GM18873 (cell line): ENCODE measurements at regions not wholly inside any gene's neighbourhood (a gene's known extent, or its start where the extent isn't known, plus 50 kb on each side); places are given as distances from the start of the nearest gene placed in this dataset.

Experiments used
- ATAC-seq: cut with Tn5 transposase; IDR thresholded peaks from one replicate; pipeline ENCODE4 v1.9.1; 2021; ENCODE audit warnings: mild to moderate bottlenecking, moderate library complexity, moderate number of reproducible peaks; ENCODE audit not compliant: unreplicated experiment, low FRiP score

DNA sequence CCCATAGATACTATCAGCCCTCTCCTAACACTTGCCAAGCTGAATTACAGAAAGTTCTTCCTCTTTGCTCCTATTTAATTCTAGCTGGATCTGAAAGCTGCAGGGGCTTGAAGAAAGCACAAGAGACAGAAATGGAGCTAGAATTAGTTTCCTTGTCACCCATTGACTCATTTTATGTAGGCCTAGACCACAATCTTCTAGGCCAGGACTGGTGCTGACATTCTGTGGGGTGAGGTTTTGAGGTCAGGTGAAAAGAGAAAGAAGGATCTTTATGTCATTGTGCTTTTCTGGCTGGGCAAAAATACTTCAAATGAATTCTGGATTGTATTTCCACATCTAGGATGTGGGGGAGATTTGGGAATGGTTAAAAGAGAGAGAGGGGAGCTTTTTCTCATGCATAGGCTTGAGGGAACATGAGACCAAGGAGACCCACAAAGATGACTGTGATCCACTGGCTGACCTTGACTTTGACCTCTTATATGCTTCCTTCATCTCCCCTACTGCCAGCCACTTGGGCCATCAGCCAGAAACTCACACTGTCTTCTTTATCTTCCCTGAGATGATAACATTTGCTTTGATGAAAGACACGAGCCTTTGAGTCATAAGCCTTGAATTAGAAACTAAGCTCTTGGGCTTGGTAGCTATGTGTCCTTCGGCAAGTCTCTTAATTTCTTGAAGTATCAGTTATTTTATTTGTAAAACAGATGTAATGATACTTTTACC, 274.9 kb upstream of the CADM1 start:
- no peak for ATAC-seq

GRCh38 chr11:115776916-115777315, 272.7 kb upstream of the CADM1 start:
- no peak for ATAC-seq

GRCh38 chr11:115775846-115776245, 271.6 kb upstream of the CADM1 start:
- no peak for ATAC-seq

DNA sequence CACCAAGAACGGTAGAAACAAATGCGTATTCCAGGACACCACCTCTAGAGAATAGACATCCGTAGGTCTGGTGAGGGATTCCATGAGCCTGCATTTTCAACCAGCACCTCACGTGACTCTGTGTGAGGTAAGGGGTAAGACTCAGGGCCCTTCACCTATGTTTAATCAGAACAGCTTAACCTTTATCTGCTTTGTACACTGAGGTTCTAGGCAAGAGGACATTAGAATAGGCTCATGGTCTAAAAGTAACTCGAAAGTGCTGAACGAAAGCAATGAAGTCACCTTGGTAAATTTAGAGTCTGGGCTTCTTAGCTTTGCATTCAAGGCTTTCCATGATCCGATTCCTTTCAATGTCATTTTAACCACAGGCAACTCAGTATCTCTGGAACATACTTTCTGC, 270.5 kb upstream of the CADM1 start:
- no peak for ATAC-seq

GRCh38 chr11:115769891-115770290, 265.7 kb upstream of the CADM1 start:
- ATAC-seq, result no peak

DNA sequence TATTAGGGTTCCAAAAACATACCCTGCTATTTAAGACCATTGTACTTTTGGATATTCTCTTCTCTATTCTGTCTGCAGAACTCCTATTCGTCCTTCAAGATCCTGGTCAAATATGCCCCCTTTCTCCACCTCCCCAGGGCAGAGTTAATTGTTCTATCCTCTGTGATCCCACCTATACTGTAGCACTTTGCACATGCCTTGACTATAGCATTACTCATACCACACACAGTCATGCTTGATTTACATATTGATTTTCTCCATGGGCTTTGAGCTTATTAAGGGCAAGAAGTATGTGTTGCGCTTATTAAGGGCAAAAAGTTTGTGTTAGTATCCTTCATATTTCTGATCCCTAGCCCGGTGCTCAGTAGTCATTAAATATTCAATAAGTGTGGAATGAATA, 263.7 kb upstream of the CADM1 start:
- no peak for ATAC-seq

DNA sequence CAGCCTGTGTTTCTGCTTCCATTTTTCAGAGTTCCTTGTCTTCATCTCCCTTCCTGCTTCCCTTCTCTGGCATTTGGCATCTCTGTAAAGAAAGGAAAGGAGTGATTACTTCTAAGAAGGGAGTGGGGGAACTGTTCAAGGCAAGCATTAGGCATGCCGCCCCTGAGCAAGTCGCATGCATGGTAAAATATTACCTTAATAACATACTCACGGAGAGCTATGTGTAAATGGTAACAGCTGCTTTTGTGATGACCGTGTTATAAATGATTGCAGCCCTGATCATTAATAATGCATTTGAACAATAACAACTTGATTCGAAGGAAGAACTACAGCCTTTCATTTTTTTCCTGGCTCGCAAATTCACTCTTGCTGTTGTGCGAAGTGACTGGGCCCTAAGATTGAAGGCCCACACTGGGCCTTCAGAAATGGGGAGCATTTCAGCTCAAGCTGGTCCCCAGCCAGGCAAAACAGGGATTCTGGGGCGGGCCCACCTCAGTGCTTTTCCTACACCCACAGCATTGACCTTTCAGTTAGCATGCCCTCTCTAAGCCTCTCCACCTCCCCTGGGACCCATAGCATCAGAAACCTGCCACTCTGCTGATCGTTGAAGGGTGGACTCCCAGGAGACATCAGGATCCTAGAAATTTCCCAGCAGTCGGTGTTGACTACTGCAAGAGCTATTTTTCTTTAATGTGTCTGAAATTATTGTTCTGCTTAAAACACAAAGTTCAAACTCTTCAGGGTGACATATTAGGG, 263.0 kb upstream of the CADM1 start:
- ATAC-seq, result no peak

DNA sequence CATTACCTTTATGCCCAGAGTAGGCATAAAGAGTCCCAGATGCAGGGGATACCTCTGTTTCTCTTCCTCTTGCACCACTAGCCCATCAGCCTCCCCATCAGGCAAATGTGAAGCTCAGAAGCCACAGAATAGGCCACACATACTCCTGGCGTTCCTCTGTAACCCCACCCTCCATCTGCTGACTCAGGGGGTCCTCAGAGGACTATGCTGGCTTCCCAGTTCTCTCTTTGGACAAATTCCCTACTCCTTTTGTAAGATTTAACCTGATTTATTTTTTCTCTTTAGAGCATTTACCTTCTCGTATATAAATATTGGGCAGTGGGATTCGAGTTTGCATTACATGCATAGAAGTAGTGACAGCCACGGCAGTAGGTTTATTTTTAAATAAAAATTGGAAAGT, 262.3 kb upstream of the CADM1 start:
- ATAC-seq, result no peak

DNA sequence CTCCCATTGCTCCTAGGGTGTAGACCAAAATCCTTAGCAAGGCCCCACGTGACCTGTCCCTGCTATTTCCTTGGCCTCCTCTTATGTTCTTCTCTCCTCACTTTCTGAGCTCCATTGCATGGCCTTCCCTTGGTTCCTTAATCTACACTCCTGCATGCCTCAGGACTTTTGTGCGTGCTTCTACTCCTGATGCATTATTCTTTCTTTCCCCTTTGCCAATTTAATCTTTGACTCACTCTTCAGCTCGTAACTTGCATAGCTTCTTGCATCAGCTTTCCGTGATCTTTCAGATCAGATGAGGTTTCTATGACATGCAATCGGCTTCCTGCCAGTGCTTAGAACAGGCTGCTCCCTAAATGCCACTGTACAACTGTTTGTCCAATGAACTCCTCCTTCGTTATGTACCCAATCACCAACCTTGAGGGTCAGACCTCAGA, 261.6 kb upstream of the CADM1 start:
- ATAC-seq, result no peak

DNA sequence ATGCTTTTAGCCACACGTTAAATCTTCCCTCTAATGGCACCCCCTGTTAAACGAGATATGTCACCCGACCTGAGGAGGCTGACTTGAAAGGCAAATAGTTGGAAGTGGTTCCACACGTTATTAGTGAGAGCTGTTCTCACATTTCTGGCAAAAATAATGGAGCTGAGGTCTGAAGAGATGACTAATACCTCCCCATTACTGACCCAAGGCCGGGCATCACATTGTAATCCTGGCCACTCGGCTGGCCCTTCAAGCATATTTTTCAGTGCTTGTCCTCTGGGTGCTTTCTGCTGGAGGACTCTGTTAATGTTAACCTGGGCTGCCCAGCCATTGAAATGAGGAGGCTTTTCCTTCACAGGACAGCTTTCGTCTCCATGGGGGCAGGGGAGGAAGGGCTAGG, 260.0 kb upstream of the CADM1 start:
- ATAC-seq, result no peak

- ATAC-seq, result no peak
Observed at GRCh38 chr11:115761817-115762216, 257.6 kb upstream of the CADM1 start.

DNA sequence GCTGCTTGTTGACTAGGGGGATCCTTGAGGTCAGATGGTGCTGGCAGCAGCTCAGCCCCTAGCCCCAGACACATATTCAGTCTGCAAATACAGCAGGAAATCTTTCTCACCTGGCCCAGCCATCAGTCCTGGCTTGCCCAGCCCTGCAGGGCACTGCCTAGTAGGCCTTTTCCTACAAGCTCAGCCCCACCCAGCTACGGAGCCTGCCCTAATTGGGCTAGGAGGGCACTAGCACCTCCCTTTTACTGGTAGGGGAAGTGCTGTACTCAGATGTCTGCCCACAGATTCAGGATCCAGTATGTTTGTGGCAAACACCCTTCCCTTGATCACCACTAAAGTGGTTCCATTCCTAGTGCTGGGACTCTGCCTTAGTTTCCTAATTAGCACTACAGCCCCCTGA, 257.1 kb upstream of the CADM1 start:
- ATAC-seq, result no peak

DNA sequence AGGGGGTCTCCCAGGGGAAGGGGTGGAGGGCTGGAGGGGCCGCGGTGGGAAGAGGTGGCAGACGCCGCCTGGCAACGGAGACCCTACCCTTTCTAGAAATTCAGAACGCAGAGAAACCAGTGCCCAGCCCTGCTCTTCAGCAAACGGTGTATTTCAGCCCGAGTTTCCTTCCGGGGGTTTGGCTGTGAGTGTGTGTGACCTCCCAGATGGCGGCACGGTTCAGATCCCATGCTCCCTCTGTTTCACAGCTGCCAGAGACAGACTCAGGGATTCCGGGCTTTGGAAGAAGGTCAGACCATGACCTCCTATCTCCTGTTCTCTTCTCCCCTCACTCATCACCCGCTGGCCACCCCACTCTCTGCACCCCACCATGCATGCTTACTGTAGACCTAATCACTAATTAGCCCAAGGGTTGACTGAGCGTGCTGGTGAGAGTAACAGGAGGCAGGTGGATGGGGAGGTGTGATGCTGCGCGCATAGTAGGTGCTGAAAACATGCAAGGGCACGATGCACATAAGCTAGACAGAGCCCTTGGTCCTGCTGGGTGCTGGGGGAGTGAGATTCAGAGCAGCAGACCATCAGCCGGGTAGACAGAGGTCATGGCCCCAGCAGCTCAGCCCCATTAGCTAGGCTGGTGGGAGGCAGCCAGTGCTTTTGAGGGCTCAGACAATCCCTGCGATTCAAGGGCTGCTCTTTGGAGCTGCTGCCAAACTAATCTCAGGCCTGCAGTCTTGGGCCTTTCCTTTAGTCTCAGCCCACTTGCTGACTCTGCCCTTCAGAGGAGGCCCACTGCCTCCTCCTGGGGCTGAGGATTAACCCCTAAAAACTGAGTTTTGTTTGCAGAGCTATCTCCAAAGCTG, 256.5 kb upstream of the CADM1 start:
- no peak for ATAC-seq

GRCh38 chr11:115759622-115760460, 255.6 kb upstream of the CADM1 start:
- no peak for ATAC-seq

- no peak for ATAC-seq
Observed at GRCh38 chr11:115758011-115758410, 253.8 kb upstream of the CADM1 start.

- ATAC-seq, result no peak
Observed at GRCh38 chr11:115751243-115752015, 247.2 kb upstream of the CADM1 start.

- no peak for ATAC-seq
Observed at GRCh38 chr11:115745610-115746512, 241.6 kb upstream of the CADM1 start.

DNA sequence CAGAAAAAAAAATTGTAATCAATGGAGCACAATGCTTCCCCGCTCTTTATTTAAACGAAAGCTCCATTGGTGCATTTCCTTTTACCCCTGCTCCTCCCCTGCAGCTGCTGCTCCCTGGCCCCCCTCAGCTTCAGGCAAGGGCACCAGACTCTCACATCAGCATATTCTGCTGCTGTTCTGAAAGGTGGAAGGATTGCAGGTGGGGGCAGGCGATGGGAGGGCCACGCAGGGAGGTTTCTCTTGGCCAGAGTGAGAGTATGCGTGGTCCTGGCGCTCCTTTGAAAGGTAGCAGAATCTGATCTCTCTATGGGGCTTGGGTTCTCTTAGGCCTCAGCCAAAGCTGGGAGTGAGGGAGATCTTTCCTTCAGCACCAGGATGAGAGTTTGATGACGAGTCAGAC, 240.9 kb upstream of the CADM1 start:
- no peak for ATAC-seq

DNA sequence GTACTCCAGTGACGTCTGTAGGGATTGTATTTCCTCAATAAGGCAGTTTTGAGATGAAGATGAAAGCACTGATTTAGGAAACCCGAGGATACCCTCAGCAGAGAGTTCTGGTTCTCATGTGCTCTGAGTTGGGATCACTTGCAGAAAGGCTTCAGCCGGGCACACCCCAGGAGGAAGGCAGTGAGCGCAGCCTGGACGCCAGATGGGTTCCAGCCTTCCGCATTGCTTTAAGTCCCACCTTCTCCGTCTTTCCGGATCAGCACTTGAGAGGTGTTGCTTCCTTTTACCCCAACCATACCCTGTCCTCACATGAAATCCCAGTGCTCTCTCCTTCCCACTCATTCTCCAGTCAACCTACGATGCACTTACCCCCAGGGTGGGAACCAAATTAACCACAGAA, 239.5 kb upstream of the CADM1 start:
- ATAC-seq, result no peak
